ENCODE measurements at regions not wholly inside any gene's neighbourhood (a gene's known extent, or its start where the extent isn't known, plus 50 kb on each side); places are given as distances from the start of the nearest gene placed in this dataset.

DNA sequence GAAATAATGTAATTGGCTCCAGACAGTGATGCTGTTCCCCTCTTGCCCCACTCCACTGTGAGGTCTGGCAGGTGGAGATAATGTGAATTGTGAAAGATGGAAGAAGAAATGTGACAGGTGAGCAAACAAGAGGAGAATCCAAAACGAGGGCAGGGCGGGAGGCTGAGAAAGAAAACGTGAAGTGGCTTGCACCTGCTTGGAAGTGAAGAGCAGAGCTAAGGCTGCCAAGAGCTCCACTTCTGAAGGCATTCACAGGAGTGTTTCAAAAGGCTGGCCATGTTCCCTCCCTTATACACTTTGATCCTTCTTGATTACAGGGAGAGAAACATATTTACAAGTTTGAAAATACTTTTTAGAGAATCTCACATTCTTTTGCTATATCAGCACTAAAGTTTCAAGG lies 359.4 kb downstream of the EPHA7 start:
- peaks cover 5% of the 10 kb centered on the region for H3K27me3 Mint-ChIP-seq (ENCODE audit: insufficient read depth, unreplicated experiment)
- H3K4me1 Mint-ChIP-seq (ENCODE audit: low read depth, unreplicated experiment), result no peaks in the 10 kb centered on the region
- no peak overlapping the region for H3K4me3 Mint-ChIP-seq (ENCODE audit: unreplicated experiment)
- H3K9me3 Mint-ChIP-seq (ENCODE audit: unreplicated experiment), result no peaks in the 10 kb centered on the region
- intact Hi-C loops (cut with micrococcal nuclease; ENCODE audit: unreplicated experiment), result loop anchor here (10.0 kb wide), 1 partner anchor 365 kb away; no protein-coding TSS in a partner anchor
- H3K27ac Mint-ChIP-seq (ENCODE audit: unreplicated experiment), result no peak overlapping the region
- TF ChIP-seq, protein P1, sequence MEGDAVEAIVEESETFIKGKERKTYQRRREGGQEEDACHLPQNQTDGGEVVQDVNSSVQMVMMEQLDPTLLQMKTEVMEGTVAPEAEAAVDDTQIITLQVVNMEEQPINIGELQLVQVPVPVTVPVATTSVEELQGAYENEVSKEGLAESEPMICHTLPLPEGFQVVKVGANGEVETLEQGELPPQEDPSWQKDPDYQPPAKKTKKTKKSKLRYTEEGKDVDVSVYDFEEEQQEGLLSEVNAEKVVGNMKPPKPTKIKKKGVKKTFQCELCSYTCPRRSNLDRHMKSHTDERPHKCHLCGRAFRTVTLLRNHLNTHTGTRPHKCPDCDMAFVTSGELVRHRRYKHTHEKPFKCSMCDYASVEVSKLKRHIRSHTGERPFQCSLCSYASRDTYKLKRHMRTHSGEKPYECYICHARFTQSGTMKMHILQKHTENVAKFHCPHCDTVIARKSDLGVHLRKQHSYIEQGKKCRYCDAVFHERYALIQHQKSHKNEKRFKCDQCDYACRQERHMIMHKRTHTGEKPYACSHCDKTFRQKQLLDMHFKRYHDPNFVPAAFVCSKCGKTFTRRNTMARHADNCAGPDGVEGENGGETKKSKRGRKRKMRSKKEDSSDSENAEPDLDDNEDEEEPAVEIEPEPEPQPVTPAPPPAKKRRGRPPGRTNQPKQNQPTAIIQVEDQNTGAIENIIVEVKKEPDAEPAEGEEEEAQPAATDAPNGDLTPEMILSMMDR (IDR thresholded peaks at IDR 0.05; ENCODE audit: insufficient read depth in 1 of 2, low read depth in 1 of 2, low read length in 1 of 2, severe bottlenecking in 1 of 2, unreplicated experiment in 1 of 2), result no peak
- no peaks in the 10 kb centered on the region for H3K4me1 ChIP-seq
- no peak for DNase-seq
- H3K4me3 ChIP-seq (ENCODE audit: low read depth, low read length), result no peak overlapping the region
- H3K36me3 ChIP-seq (ENCODE audit: control insufficient read depth, insufficient read depth, low read length), result no peaks in the 10 kb centered on the region
- no TSS peak for BruUV-seq (replicated peaks)
- H3K36me3 Mint-ChIP-seq (ENCODE audit: insufficient read depth, unreplicated experiment), result no peaks in the 10 kb centered on the region
- H3K27me3 ChIP-seq (replicated peaks; ENCODE audit: control insufficient read depth, insufficient read depth, low read length), result no peaks in the 10 kb centered on the region
- ChIA-PET POLR2A (no interaction called here), CTCF (no interaction called here)
- H3K9me3 ChIP-seq, result no peaks in the 10 kb centered on the region

DNA sequence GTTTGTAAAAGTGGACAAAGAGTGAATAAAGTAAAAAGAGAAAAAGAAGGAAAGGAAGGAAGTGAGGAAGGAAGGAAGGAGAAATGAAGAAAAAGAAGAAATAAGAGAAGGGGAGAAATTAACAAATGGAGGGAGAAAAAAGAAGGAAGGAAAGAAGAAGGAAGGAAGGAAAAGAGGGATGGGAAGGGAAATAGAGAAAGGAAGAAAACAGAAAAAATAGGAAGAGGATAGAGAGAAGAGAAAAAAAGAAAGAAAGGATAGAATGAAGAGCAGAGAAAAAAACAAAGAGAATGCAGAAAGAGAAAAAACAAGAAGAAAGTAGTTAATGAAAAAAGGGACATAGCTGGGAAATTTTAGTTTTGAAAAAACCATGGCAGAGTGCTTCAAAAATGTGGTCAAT lies 361.8 kb downstream of the EPHA7 start:
- H3K36me3 Mint-ChIP-seq (ENCODE audit: insufficient read depth, unreplicated experiment), result no peaks in the 10 kb centered on the region
- ChIA-PET POLR2A (no interaction called here), CTCF (no interaction called here)
- Histone ChIP-seq H3K9me3 (no peaks in the 10 kb centered on the region), H3K27me3 (replicated peaks; ENCODE audit: control insufficient read depth, insufficient read depth, low read length) (no peaks in the 10 kb centered on the region), H3K4me3 (ENCODE audit: low read depth, low read length) (no peak overlapping the region), H3K4me1 (no peaks in the 10 kb centered on the region), H3K36me3 (ENCODE audit: control insufficient read depth, insufficient read depth, low read length) (no peaks in the 10 kb centered on the region)
- BruUV-seq (replicated peaks), result no TSS peak
- TF ChIP-seq, protein P1 (IDR thresholded peaks at IDR 0.05; ENCODE audit: insufficient read depth in 1 of 2, low read depth in 1 of 2, low read length in 1 of 2, severe bottlenecking in 1 of 2, unreplicated experiment in 1 of 2), result no peak
- peaks cover 5% of the 10 kb centered on the region for H3K27me3 Mint-ChIP-seq (ENCODE audit: insufficient read depth, unreplicated experiment)
- no peaks in the 10 kb centered on the region for H3K4me1 Mint-ChIP-seq (ENCODE audit: low read depth, unreplicated experiment)
- intact Hi-C loops (cut with micrococcal nuclease; ENCODE audit: unreplicated experiment), result loop anchor here (10.0 kb wide), 1 partner anchor 367 kb away; no protein-coding TSS in a partner anchor
- no peak overlapping the region for H3K4me3 Mint-ChIP-seq (ENCODE audit: unreplicated experiment)
- no peak for DNase-seq
- H3K27ac Mint-ChIP-seq (ENCODE audit: unreplicated experiment), result no peak overlapping the region
- H3K9me3 Mint-ChIP-seq (ENCODE audit: unreplicated experiment), result no peaks in the 10 kb centered on the region

DNA sequence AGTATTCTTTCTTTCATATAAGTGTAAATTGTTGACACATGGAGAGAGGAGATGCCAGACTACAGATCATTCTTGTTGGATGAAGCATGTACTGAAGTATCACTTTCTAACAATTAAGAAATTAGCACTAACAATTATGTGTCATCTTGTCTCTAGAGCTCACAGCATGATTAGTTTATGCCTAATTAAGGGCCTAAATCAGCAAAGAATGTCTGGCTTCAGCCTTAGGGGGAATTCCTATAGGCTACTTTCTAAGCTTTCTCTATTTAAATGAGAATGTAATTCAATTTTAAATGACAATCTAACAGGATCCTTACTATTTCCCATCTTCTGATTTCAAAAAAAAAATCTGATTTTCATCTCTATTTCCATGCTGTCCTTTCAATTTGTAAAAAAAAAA lies 371.0 kb downstream of the EPHA7 start:
- no peak for DNase-seq
- ChIA-PET CTCF (no interaction called here), POLR2A (no interaction called here)
- Mint-ChIP-seq H3K27ac (ENCODE audit: unreplicated experiment) (no peak overlapping the region), H3K4me3 (ENCODE audit: unreplicated experiment) (no peak overlapping the region), H3K4me1 (ENCODE audit: low read depth, unreplicated experiment) (no peaks in the 10 kb centered on the region), H3K27me3 (ENCODE audit: insufficient read depth, unreplicated experiment) (no peaks in the 10 kb centered on the region), H3K36me3 (ENCODE audit: insufficient read depth, unreplicated experiment) (no peaks in the 10 kb centered on the region), H3K9me3 (ENCODE audit: unreplicated experiment) (no peaks in the 10 kb centered on the region)
- no peaks in the 10 kb centered on the region for H3K4me1 ChIP-seq
- H3K36me3 ChIP-seq (ENCODE audit: control insufficient read depth, insufficient read depth, low read length), result no peaks in the 10 kb centered on the region
- no peaks in the 10 kb centered on the region for H3K27me3 ChIP-seq (replicated peaks; ENCODE audit: control insufficient read depth, insufficient read depth, low read length)
- intact Hi-C loops (cut with micrococcal nuclease; ENCODE audit: unreplicated experiment), result no loop called here
- TF ChIP-seq, protein P1 (IDR thresholded peaks at IDR 0.05; ENCODE audit: insufficient read depth in 1 of 2, low read depth in 1 of 2, low read length in 1 of 2, severe bottlenecking in 1 of 2, unreplicated experiment in 1 of 2), result no peak
- no TSS peak for BruUV-seq (replicated peaks)
- H3K9me3 ChIP-seq, result no peaks in the 10 kb centered on the region
- H3K4me3 ChIP-seq (ENCODE audit: low read depth, low read length), result no peak overlapping the region

Measured in Caco-2 (cell line).